HEK293T (cell line): ENCODE measurements at regions not wholly inside any gene's neighbourhood (a gene's known extent, or its start where the extent isn't known, plus 50 kb on each side); places are given as distances from the start of the nearest gene placed in this dataset.
"Not testable (repeated sequence)": the region's sequence is repeated elsewhere in the genome, so short reads cannot be mapped to it uniquely, and the experiment has no call there.

Experiments
- ELF4 ChIP-seq: fragments of 450-650 bp; IDR thresholded peaks from 2 replicates; pipeline ENCODE4 v1.6.1; 2017; ENCODE audit warnings: antibody characterized with exemption
- FOXM1 ChIP-seq: fragments of 450-650 bp; IDR thresholded peaks from 2 replicates; pipeline ENCODE4 v1.6.1; 2017; ENCODE audit warnings: mild to moderate bottlenecking, borderline replicate concordance
- NFRKB ChIP-seq: fragments of 450-650 bp; IDR thresholded peaks from 2 replicates; pipeline ENCODE4 v1.6.1; 2016; ENCODE audit warnings: mild to moderate bottlenecking, moderate library complexity

- not testable (repeated sequence) for TF ChIP-seq NFRKB, FOXM1, ELF4
Measured at GRCh38 chr5:74524767-74525166, 115.8 kb downstream of the ENC1 start.
